HG03064 (cell line): ENCODE measurements at regions not wholly inside any gene's neighbourhood (a gene's known extent, or its start where the extent isn't known, plus 50 kb on each side); places are given as distances from the start of the nearest gene placed in this dataset.

Source experiments
- ATAC-seq: cut with Tn5 transposase; IDR thresholded peaks from one replicate; pipeline ENCODE4 v1.9.1; 2021; ENCODE audit warnings: low read depth; ENCODE audit not compliant: unreplicated experiment

DNA sequence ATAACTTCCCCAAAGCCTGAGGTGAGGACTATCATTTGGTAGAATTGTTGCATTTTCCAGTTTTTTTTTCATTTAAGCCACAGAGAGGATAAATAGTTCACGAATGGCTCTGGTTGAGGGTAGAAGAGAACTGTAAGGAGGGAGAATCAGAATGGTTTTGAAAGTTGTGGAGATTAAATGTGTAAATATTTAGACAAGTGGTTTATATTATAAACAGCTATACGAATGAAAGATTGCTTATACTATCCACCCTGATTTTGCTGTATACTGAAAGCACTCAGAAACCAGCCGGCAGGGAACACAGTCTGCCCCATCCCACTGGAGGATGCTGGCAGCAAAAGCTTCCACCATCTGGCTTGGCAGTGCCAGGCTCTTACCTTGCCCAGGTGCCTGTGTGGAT is 341.1 kb downstream of the RAPGEF2 start:
- no peak for ATAC-seq

GRCh38 chr4:159444678-159445077 is 341.8 kb downstream of the RAPGEF2 start:
- no peak for ATAC-seq

GRCh38 chr4:159445692-159446091 is 342.8 kb downstream of the RAPGEF2 start:
- ATAC-seq = no peak

DNA sequence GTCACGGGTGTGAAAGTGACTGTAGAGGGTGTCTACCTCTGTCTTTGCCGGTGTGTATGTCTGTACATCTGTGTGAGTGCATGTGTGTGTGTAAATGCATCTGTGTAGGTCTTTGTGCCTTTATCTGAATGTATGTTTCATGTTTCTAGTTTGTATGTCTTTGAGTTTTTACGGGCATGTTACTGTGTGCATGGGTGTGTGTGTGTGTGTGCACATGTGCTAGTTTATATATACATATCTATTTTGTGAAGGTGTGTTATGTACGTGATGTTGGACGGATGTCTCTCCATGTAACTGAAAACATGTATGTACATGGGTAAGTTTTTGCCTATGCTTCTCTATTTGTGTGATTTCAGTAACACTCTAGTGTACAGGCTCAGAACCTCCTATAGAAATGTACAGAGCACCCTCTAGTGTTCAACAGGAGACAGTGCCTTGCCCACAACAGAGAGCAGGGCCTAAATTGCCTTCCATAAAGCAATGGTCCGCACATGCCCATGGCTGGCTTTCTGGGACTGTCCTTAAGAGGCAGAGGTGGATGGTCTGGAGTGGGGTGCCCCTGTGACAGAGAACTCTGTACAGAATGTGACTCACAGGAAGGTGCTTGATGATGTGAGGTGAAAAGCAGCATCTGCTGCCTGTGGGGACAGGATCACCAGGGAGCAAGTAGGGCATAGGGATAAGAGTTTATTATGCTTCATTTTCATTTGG is 343.5 kb downstream of the RAPGEF2 start:
- ATAC-seq = peak; percentile 100

- no peak for ATAC-seq
Measured at GRCh38 chr4:159447296-159447695, 344.4 kb downstream of the RAPGEF2 start.

- ATAC-seq = no peak
Measured at GRCh38 chr4:159451006-159451405, 348.1 kb downstream of the RAPGEF2 start.

DNA sequence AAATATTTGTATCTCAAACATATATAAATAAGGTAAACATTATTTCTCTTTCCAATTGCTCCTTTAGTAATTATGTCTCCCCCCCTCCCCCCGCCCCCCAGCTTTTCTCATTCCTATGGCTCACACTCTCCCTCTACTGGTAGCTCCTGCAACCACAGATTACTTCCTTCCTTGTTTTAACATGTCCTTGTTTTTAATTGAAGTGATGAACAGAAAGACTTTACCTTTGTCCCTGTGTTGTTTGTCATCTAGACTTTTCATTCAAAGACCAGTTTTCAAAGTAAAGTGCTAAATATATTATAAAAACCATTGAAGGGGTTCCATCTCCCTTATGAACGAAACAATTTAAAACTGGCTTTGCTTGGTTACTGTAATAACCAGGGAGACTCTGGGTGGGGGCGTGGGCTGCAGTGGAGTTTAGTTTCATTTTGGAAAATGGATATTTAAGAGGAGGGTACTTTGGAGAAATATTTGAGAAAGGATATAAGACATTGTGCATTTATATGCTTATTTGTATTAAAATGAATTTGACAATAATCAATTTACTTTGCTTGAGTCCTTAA is 352.9 kb downstream of the RAPGEF2 start:
- no peak for ATAC-seq

- ATAC-seq = no peak
Measured at GRCh38 chr4:159460371-159460770, 357.5 kb downstream of the RAPGEF2 start.

DNA sequence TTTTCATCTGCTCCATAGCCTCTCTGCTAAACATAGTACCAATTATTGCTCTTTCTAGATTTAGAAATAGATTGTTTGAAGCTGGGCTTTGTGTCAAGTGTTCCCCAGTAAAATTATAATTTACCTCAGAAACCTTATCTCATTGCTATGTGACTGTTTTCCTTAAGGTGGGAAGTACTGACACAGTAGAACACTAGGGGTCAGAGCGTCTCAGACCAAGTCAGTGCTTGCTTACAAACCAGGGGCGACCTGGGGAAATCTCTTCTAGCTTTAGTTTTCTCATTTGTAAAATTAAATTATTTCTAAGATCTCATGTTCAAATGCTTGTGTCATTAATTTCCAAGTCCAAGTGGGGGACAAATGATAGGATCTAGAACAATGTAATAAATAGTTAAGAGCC is 360.4 kb downstream of the RAPGEF2 start:
- ATAC-seq = no peak

DNA sequence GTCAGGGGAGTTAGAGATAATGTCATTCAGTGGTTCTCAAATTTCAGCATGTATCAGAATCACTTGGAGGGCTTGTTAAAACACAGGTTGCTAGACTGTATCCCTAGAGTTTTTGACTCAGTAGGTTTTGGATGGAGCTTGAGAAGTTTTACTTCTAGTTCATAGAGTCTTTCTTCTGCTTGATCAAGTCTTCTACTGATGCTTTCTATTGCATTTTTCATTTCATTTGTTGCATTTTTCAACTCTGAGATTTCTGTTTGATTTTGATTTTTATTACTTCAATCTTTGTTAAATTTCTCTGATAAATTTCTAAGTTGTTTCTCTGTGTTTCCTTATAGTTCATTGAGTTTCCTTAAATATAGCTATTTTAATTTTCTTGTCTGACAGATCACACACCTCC is 361.4 kb downstream of the RAPGEF2 start:
- no peak for ATAC-seq

DNA sequence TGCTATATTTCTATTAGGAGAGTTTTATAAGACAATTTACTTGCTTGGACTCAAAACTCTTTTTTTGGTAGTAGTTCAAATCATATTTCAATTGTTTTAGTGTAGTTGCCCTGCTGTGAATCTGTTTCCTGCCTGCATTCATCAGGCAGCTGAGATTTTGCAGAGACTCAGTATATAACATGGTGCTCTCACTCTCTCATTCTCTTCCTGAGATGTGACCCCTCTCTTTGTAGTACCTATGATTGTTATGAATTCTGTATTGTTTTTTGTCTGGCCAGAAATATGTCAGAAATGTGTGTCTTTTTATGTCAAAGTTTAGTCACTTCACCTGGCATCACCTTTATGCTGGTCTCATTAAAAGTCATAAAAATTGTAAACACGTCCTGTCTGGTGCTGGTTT is 374.0 kb downstream of the RAPGEF2 start:
- no peak for ATAC-seq

- ATAC-seq = no peak
Measured at GRCh38 chr4:159480826-159481225, 377.9 kb downstream of the RAPGEF2 start.

GRCh38 chr4:159481936-159482335 is 379.1 kb downstream of the RAPGEF2 start:
- no peak for ATAC-seq

GRCh38 chr4:159483110-159483781 is 380.4 kb downstream of the RAPGEF2 start:
- ATAC-seq = no peak

DNA sequence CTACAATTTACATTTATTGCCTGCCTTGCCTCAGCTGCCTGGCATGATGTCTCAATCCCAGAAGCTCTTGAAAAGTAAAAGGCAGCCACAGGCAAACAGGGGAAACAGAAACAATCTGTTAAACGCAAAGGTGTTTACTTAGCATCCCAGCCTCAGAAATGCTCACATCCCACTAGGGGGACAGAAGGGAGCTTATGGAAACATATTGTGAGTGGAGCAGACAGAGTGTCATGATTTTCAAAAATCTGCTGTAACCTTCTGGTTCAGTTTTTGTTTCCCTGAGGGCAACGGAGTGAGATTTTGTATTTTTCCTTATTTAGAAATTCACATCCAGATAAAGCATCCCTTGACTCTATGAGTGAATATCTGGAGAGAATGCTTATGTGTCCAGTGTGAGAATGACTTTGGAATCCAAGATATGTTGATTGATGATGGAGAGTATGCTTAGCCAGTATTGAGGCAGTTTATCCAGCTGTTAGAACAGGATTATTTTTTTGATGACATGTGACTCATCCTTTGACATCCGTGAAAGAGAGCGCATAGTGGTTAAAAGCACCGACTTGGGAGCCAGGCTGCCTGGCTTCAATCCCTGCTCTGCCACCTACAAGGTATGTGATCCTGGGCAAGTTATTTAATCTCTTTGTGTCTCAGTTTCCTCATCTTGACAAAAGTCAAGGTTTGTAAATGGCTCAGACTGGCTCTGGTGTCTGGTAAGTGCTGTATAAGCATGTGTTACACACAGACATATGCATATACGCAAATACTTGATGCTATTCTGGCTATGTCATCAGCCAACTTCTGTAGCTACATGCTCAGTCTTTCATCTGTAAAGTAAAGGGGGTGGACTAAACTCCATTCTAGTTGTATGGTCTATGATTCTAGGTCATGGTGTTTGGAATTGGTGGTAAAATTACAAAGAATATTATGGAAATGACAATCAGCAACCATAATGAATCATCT is 381.2 kb downstream of the RAPGEF2 start:
- no peak for ATAC-seq

- no peak for ATAC-seq
Measured at GRCh38 chr4:159484864-159485263, 382.0 kb downstream of the RAPGEF2 start.

DNA sequence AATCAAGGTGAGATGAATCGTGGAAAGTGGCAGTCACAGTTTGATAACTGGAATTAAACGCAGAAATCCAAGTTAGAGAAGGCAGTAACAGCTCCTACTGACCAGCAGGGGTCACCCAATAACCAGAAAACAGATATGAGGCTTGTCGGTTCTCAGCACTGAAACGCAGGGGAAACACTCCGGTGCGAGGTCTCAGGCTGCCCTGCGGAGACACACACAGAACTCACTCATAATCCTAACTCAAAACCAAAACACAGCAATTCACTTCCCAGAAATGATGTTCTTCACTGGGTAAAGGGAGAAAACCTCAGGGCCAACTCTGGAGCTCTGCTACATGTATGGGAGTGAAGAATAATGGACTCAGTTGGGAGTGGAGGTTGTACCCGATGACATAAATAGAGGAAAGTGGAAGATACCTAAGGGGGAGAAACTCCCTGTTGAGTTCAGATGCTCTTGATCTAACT is 384.4 kb downstream of the RAPGEF2 start:
- ATAC-seq = peak; percentile 94

DNA sequence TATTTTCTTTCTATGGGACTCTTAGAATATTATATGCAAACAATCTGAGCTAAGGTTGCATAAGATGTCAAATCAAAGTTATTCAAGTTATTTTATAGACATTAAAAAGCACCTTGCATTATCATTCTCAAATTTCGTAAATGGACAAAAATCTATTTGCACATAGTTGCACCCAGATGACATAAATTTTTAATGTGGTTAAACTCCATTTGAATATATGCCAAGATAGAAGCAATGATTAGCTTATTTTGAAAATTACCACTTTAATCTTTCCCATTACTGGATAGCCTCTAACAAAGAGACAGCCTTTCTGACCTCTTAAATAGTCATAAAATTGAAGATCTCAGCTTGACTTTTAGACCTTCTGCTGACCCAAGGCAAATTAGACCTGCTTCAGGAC is 386.8 kb downstream of the RAPGEF2 start:
- ATAC-seq = no peak

GRCh38 chr4:159495515-159496236 is 392.8 kb downstream of the RAPGEF2 start:
- no peak for ATAC-seq

GRCh38 chr4:159496248-159496647 is 393.4 kb downstream of the RAPGEF2 start:
- no peak for ATAC-seq
